Cerebellar nuclear complex (tissue), 1 donor: ENCODE measurements at regions not wholly inside any gene's neighbourhood (a gene's known extent, or its start where the extent isn't known, plus 50 kb on each side); places are given as distances from the start of the nearest gene placed in this dataset.
"Not testable (repeated sequence)": the region's sequence is repeated elsewhere in the genome, so short reads cannot be mapped to it uniquely, and the experiment has no call there.

ENCODE experiments used
- DNase-seq, 2 experiments: peaks; one replicate each; lab custom pipeline; 2025; lab: John Stamatoyannopoulos, UW

DNA sequence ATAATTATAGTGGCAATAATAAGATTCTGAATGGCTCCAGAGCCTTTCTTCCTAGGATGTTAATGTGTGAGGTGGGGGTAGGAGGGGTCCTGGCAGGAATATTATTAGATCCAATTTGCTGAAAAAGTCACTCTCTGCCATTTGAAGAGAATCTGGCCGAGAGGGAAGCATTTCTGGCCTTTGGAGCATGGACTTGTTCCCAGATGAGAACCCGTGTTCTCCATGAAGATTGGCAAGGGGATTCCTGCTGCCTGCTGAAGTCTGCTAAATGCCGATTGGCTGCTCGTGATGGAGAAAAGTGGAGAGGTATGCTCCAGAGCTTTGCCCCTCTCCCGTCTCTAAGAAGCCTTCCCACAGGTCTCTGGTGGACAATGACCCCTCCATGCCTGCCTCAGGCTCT, 135.6 kb downstream of the TRIM43 start:
- DNase-seq = not testable (repeated sequence)

- DNase-seq = peak in 1 of 2 experiments; percentile 77
These were observed 137.2 kb downstream of the TRIM43 start for GRCh38 chr2:95728878-95729596.

DNA sequence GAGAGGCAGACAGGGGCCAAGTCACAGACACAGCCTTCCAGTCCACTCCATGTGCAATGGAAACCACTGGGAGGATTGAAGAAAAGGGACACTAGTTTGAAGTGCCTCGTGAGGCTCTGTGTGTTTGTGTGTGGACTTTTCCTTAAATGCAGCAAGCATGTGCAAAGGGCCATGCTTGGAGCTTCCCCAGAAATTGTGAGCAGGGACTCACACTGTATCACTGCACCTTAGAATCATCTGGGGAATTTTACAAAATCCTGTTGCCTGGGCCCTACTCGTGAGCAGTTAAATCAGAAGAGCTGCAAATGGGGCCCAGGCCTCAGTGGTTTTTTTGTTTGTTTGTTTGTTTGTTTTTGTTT, 137.8 kb downstream of the TRIM43 start:
- no peak for DNase-seq

- DNase-seq = no peak
These were observed 139.0 kb downstream of the TRIM43 start for GRCh38 chr2:95730813-95731212.

DNA sequence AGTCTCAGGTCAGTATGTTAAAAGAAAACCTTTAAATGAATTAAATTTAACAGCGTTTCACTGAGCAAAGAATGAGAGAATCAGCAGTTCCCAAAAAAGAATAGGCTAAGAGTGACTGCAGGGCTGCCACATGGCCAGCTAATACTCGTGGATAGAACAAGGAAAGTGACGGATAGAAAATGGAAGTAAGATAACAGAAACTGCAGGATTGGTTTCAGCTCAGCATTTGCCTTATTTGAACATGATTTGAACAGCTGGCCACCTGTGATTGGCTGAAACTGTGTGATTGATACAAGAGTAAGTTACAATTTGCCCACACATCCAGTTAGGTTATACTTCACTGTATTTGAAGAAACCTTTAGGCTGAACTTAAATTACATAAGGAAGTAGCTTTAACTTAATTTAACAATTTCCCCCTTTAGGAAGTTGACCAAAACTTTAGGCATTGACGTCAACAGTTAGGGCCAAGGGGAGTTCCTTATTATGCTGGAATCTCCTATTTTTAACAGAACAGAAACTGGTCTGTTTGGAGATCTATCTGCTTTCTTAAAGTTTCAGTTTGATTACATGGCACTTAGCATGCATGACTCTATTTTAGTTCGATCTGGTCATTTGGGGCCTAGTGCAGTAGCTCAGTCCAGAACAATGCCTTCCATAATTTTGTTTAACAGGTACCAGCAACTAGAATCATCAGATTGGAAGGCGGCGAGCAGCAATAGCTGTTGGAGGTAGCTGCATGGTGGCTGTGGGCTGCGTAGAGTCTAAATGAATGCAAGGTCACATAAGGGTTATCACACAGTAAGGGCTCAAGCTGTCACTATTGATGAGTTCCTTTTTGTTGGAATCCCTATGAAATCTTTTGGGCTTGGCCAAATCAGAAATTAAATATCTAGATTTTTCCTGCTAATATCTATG, 143.4 kb downstream of the TRIM43 start:
- no peak for DNase-seq

DNA sequence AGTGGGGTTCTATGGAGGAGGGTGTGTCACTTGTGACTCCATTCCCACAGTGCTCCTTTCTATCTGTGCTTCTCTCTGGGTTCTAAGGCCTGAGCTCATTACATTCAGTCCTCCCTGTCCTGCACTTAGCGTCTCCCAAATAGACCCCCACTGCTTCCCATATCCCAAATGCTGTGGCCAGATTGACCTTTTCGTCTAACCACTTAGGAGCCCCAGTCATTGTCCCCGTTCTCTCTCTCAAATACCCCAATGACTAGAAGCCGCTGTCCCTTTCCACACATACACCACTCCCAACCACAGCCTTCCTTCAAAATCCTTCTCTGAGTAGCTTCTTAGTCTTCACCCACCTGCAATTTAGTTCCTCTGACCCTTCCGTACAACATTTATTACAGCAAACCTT, 146.5 kb downstream of the TRIM43 start:
- no peak for DNase-seq

DNA sequence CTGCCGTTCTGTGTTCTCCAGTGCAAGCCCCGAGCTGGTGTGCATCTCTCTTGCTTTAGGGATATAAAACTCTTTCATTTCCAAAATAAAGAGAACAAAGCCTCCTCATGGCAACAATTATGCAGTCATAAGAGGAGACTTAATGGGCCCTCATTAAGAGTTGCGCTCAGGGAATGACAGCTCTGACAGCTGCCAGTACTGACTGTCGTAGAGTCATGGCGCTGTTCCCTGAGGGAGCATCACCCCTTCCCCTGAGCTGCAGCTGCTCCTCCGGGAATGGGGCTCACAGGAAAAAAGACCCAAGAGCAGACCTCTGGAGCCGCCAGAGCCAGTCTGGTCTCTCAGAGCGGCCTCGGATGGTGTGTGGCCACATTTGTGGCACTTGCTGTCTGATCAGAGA, 160.3 kb downstream of the TRIM43 start:
- not testable (repeated sequence) for DNase-seq

DNA sequence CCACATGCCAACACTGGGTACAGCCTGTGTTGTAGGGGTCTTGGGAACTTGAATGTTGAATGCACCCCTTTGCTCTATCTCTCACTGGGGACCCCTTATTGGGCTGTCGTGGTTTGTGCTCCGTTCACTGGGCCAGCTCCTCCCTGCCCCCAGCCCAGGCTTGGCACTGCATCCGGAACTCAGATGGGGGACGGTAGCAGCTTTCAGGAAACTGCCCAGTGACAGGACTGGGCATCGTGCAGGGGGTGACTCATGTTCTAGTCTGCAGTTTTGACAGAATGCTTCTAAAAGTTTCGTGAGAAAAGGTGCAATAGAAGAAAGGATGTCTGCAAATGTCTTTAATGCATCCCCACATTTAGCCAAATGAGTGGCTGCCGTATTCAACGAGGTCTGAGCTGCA, 162.0 kb downstream of the TRIM43 start:
- DNase-seq = not testable (repeated sequence)

- not testable (repeated sequence) for DNase-seq
These were observed 162.4 kb downstream of the TRIM43 start for GRCh38 chr2:95754213-95754612.

- not testable (repeated sequence) for DNase-seq
These were observed 163.2 kb downstream of the TRIM43 start for GRCh38 chr2:95754819-95755563.

GRCh38 chr2:95755956-95756669, 164.3 kb downstream of the TRIM43 start:
- DNase-seq = not testable (repeated sequence)

DNA sequence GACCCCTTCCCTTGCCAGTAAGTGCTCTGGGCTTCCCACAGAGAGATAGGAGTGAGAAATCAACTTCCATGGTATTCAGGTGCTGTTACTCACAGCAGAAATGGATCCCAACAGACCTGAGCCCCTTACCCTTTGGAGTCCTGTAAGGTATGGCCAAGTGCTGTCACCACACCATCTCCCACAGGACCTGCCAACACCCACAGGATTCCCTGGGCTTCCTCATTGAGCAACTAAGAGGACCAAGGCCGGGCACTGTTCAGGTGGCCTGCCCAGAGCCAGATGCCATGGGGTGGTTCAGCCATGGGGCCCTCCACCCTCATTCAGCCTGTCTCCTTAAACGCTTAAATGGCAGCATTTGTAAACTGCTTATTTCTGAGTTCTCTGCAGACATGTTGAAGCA, 166.2 kb downstream of the TRIM43 start:
- DNase-seq = no peak

DNA sequence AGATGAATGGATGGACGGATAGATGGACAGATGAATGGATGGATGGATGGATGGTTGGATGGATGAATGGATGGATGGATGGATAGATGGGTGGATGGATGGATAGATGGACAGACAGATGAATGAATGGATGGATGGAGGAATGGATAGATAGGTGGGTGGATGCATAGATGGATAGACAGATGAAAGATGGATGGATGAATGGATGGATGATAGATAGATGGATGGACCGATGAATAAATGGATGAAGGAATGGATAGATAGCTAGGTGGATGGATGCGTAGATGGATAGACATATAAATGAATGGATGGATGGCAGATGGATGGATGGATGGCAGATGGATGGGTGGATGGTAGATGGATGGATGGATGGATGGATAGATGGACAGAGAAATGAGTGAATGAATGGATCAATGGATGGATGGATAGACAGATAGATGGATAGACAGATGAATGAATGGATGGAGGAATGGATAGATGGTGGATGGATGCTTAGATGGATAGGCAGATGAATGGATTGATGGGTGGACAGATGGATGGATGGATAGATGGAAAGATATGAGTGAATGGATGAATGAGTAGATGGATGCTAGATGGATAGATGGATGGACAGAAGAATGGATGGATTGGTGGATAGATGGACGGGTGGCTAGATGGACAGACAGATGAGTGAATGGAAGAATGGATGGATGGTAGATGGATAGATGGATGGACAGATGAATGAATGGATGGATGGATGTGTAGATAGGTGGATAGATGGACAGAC, 167.9 kb downstream of the TRIM43 start:
- no peak for DNase-seq

DNA sequence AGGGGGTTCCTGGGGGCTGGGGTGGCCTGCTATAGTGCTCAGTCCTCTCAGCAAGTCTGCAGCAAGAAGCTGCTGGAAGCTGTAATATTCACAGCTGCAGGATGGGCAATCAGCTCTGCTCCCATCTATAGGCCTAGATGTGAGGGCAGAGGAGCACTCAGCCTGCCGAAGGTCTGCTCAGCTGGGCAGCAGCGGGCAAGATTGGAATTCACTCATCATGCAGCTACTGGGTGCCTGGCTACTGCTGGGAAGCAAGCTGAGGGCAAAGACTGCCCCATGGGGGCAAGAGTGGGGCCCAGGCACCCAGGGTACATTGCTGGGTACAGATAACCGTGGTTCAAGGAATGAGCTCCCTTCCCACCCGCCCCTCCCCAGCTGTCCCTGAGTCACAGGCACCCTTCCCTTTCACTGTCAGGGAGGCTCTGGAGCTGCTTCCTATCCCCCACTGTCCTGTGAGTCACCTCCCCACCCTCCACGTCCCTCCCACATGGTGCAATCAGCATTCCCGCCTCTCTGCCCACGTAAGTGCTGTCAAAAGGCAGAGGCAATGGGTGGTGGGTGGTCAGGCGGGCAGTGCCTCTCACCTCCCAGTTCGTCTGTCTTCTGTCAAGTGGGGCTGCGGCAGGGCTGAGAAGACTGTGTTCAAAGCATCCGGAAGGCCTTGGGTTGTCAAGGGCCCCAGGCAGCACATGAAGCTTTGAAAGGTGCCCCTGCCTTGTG, 169.2 kb downstream of the TRIM43 start:
- DNase-seq = no peak

DNA sequence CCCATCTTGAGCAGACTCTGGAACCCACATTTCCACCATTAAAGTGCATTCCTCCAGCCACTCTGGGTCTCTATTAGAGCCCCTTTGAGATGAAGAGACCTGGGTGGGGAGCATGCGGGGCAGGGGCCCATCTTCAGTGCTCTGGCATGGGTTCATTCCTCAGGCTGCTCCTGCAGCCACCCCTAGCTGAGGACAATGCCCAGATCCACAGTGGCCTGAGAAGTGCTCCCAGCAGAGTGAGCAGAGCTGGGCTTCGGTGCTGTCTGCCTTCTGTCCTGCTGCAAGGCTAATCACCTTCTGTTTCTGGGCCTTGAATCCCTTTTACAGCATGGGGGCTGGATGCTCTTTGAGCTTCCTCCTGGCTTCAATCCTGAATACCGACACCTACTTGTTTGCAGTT, 169.8 kb downstream of the TRIM43 start:
- DNase-seq = no peak

DNA sequence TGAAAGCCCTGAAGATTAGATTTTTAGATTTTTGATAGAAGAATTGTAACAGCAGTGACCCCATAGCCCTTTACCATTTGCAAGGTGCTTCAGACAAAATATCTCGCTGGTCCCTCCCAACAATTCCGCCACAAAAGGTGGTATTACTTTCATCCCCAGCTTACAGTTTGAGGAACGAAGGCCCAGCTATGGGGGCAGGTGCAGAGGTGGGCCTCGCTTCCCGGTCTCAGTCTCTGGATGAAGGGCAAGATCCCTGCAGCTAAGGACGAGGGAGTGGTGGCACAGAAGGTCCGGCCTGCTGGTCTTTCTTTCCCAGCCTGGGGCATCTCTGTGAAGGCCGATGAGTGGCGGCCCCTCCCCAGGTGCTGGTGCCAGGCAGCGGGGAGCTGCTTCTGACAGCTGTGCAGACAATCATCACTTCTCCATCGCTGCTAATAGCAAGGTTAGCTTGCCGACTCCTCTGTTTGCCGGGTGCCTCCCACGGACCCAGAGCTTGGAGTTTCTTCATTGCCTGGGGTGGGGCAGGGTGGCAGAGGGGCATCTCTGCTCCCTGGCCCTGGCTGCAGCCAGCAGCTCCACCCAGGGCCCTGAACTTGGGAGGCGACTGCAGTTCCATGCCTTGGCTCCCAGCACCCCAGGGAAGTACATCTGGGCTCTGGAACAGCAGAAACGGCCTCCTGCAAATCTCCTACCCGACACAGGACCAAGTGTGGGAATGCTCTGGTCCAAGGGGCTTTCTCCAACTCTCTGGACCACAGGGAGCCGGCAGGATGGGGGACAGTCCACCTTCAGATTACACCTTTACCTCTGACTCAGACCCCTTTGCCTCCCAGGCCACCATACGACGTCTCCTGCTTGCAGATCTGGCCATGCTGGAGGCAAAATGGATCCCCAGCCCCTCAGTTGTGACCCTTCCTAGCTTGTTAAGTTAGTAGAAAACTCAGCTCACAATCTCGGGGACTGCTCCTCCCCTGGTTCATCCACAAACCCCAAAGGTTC, 170.5 kb downstream of the TRIM43 start:
- not testable (repeated sequence) for DNase-seq

DNA sequence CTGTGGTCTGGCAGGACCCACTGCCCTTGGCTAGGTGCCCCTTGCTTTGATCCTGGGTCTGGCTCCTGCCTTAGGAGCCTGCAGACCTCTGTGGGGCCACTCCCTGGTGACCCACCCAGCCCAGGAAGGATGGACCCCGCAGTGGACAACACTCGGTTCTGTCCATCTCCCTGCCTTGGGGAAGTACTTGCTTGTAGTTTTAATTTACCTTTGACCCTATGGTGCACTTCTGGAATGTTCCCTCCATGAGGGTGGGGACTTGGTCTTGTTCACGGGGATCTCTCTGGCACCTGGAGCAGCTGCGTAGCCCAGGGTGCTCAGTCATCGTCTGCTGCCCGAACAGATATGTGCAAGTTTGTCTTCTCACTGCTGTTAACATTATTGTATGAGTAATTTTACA, 171.3 kb downstream of the TRIM43 start:
- not testable (repeated sequence) for DNase-seq

- not testable (repeated sequence) for DNase-seq
These were observed 173.2 kb downstream of the TRIM43 start for GRCh38 chr2:95764966-95765365.
